ENCODE measurements at regions not wholly inside any gene's neighbourhood (a gene's known extent, or its start where the extent isn't known, plus 50 kb on each side); places are given as distances from the start of the nearest gene placed in this dataset.

DNA sequence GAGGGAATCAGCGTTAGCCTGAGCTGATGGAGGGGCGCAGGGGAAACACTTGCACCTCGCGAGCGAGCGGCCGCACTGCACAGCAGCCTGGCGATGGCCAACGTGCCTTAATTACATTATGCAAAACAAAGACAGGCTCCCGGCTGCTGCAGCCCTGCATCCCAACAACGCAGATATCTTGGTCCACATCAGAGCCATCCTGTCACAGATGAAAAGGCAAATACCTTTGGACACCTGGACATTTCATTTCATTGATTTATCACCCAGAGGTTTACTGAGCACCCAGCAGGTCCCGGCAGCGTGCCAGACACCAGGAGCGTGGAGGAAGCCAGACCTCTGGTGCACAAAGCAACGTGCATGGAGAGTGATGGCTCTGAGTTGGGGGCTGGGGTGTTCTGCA is 843.0 kb downstream of the TBC1D22A start:
- Histone ChIP-seq H2AFZ (ENCODE audit: insufficient read depth, low read depth, low read length, poor library complexity, severe bottlenecking) (no peak overlapping the region), H3K27ac (ENCODE audit: low read length in 2 of 2) (no peak overlapping the region), H3K27me3 (replicated peaks in 1 of 4; ENCODE audit: control extremely low read depth in 1 of 4, control insufficient read depth in 3 of 4, insufficient read depth in 4 of 4, low read length in 3 of 4) (no peaks in the 10 kb centered on the region), H3K79me2 (ENCODE audit: control insufficient read depth, insufficient read depth, low read length) (no peaks in the 10 kb centered on the region), H3K4me1 (ENCODE audit: control insufficient read depth in 2 of 2, insufficient read depth in 2 of 2, low read length in 2 of 2) (no peaks in the 10 kb centered on the region), H3K9ac (ENCODE audit: low read length) (no peak overlapping the region), H3K9me3 (ENCODE audit: control extremely low read depth in 1 of 3, control insufficient read depth in 2 of 3, insufficient read depth in 1 of 3, low read length in 2 of 3) (peaks cover 0 to 25% (median 0%) of the 10 kb centered on the region in 3 donors), H4K20me1 (ENCODE audit: control insufficient read depth, insufficient read depth, low read length, poor library complexity, severe bottlenecking) (no peaks in the 10 kb centered on the region), H3K4me3 (ENCODE audit: control extremely low read depth in 1 of 5, extremely low read depth in 1 of 5, insufficient read depth in 1 of 5, low read depth in 2 of 5, low read length in 4 of 5) (no peak overlapping the region), H3K4me2 (replicated peaks; ENCODE audit: low read depth, low read length, poor library complexity, severe bottlenecking) (no peak overlapping the region), H3K36me3 (replicated peaks in 1 of 2; ENCODE audit: control extremely low read depth in 1 of 2, control insufficient read depth in 1 of 2, extremely low read depth in 1 of 2, insufficient read depth in 2 of 2, low read length in 1 of 2) (no peaks in the 10 kb centered on the region)
- WGBS (ENCODE audit: insufficient coverage): 80% methylated on average over 15 of the region's 15 CpGs
- POLR2A ChIA-PET: no interaction called here
- no peak for TF ChIP-seq CTCF (IDR thresholded peaks at IDR 0.05)
- DNase-seq (no peak), ATAC-seq (ENCODE audit: low read depth) (no peak)
- Mint-ChIP-seq H3K27ac (no peak overlapping the region), H3K4me1 (no peaks in the 10 kb centered on the region), H3K9me3 (ENCODE audit: insufficient read depth) (peaks cover 5% of the 10 kb centered on the region), H3K27me3 (peaks cover 26% of the 10 kb centered on the region), H3K4me3 (no peak overlapping the region)
- CTCF ChIA-PET: no interaction called here
- intact Hi-C loops (cut with micrococcal nuclease): no loop called here

GRCh38 chr22:47604563-47604962 is 842.1 kb downstream of the TBC1D22A start:
- Mint-ChIP-seq H3K9me3 (ENCODE audit: insufficient read depth) (peaks cover under 1% of the 10 kb centered on the region), H3K4me3 (no peak overlapping the region), H3K27ac (no peak overlapping the region), H3K4me1 (no peaks in the 10 kb centered on the region), H3K27me3 (peaks cover 21% of the 10 kb centered on the region)
- Histone ChIP-seq H4K20me1 (ENCODE audit: control insufficient read depth, insufficient read depth, low read length, poor library complexity, severe bottlenecking) (no peaks in the 10 kb centered on the region), H3K27ac (ENCODE audit: low read length in 2 of 2) (no peak overlapping the region), H3K4me3 (ENCODE audit: control extremely low read depth in 1 of 5, extremely low read depth in 1 of 5, insufficient read depth in 1 of 5, low read depth in 2 of 5, low read length in 4 of 5) (no peak overlapping the region), H3K27me3 (replicated peaks in 1 of 4; ENCODE audit: control extremely low read depth in 1 of 4, control insufficient read depth in 3 of 4, insufficient read depth in 4 of 4, low read length in 3 of 4) (no peaks in the 10 kb centered on the region), H3K4me1 (ENCODE audit: control insufficient read depth in 2 of 2, insufficient read depth in 2 of 2, low read length in 2 of 2) (no peaks in the 10 kb centered on the region), H3K36me3 (replicated peaks in 1 of 2; ENCODE audit: control extremely low read depth in 1 of 2, control insufficient read depth in 1 of 2, extremely low read depth in 1 of 2, insufficient read depth in 2 of 2, low read length in 1 of 2) (no peaks in the 10 kb centered on the region), H2AFZ (ENCODE audit: insufficient read depth, low read depth, low read length, poor library complexity, severe bottlenecking) (no peak overlapping the region), H3K9me3 (ENCODE audit: control extremely low read depth in 1 of 3, control insufficient read depth in 2 of 3, insufficient read depth in 1 of 3, low read length in 2 of 3) (peaks cover 0 to 17% (median 0%) of the 10 kb centered on the region in 3 donors), H3K4me2 (replicated peaks; ENCODE audit: low read depth, low read length, poor library complexity, severe bottlenecking) (no peak overlapping the region), H3K9ac (ENCODE audit: low read length) (no peak overlapping the region), H3K79me2 (ENCODE audit: control insufficient read depth, insufficient read depth, low read length) (no peaks in the 10 kb centered on the region)
- ATAC-seq (ENCODE audit: low read depth) (no peak), DNase-seq (no peak)
- POLR2A ChIA-PET: no interaction called here
- no peak for TF ChIP-seq CTCF (IDR thresholded peaks at IDR 0.05)
- TF ChIP-seq EZH2 (IDR thresholded peaks at IDR 0.05; ENCODE audit: borderline replicate concordance, insufficient read depth, low read depth, low read length, poor library complexity, severe bottlenecking): no peak
- CTCF ChIA-PET: no interaction called here
- intact Hi-C loops (cut with micrococcal nuclease): no loop called here
- 91% methylated on average over 2 of the region's 3 CpGs for WGBS (ENCODE audit: insufficient coverage)
